Vagina (tissue), 2 donors: ENCODE measurements at regions not wholly inside any gene's neighbourhood (a gene's known extent, or its start where the extent isn't known, plus 50 kb on each side); places are given as distances from the start of the nearest gene placed in this dataset.

Experiments
- DNase-seq, 2 donors: peaks; one replicate each; pipeline ENCODE4 v3.0.0-alpha.2; 2017; ENCODE audit errors: extremely low spot score in 2 of 2
- H3K27ac ChIP-seq: fragments of 200-600 bp; sonication (generic); one replicate; pipeline ENCODE4 v1.5.1; 2019
- H3K27me3 ChIP-seq: fragments of 200-600 bp; sonication (generic); one replicate; pipeline ENCODE4 v1.5.1; 2019
- H3K36me3 ChIP-seq, 2 donors: fragments of 200-600 bp; sonication (generic); one replicate each; pipeline ENCODE4 v1.5.1; 2017 to 2019
- H3K4me1 ChIP-seq: fragments of 200-600 bp; sonication (generic); one replicate; pipeline ENCODE4 v1.5.1; 2019
- H3K4me3 ChIP-seq, 2 donors: fragments of 200-600 bp; sonication (generic); 1 replicate in 1 of 2; 2 replicates in 1 of 2; pipeline ENCODE4 v1.5.1; 2016 to 2019
- H3K9me3 ChIP-seq: fragments of 200-600 bp; sonication (generic); one replicate; pipeline ENCODE4 v1.5.1; 2019
- POLR2A ChIP-seq, 2 donors: fragments of 450-650 bp; IDR thresholded peaks; one replicate each; pipeline ENCODE4 v1.6.1; 2017; ENCODE audit warnings: antibody characterized with exemption in 2 of 2, mild to moderate bottlenecking in 2 of 2, moderate library complexity in 2 of 2
- POLR2AphosphoS5 ChIP-seq, 2 donors: sonication (generic); formaldehyde crosslinking; IDR thresholded peaks; one replicate each; pipeline ENCODE4 v1.9.0; 2017; ENCODE audit warnings: antibody characterized with exemption in 2 of 2, mild to moderate bottlenecking in 2 of 2, low read depth in 1 of 2; ENCODE audit not compliant: insufficient read depth in 1 of 2
- intact Hi-C: fragments of 100-400 bp; cut with DNase I; formaldehyde crosslinking; loops from one replicate; pipeline ENCODE4 v1.15.1; 2023
- TF ChIP-seq, protein P1 (sequence below), 3 experiments: fragments of 450-650 bp in 2 of 3; fragments of 200-600 bp in 1 of 3; sonication (generic) in 1 of 3; IDR thresholded peaks; one replicate each; pipeline ENCODE4 v1.5.1; 2017 to 2019; ENCODE audit warnings: antibody characterized with exemption in 3 of 3, mild to moderate bottlenecking in 2 of 3, moderate library complexity in 2 of 3

- Histone ChIP-seq H3K27ac (no peak overlapping the region), H3K4me1 (no peaks in the 10 kb centered on the region), H3K9me3 (no peaks in the 10 kb centered on the region), H3K36me3 (no peaks in the 10 kb centered on the region), H3K27me3 (no peaks in the 10 kb centered on the region), H3K4me3 (no peak overlapping the region)
- intact Hi-C loops, result no loop called here
- no peak for DNase-seq
- TF ChIP-seq, protein P1, sequence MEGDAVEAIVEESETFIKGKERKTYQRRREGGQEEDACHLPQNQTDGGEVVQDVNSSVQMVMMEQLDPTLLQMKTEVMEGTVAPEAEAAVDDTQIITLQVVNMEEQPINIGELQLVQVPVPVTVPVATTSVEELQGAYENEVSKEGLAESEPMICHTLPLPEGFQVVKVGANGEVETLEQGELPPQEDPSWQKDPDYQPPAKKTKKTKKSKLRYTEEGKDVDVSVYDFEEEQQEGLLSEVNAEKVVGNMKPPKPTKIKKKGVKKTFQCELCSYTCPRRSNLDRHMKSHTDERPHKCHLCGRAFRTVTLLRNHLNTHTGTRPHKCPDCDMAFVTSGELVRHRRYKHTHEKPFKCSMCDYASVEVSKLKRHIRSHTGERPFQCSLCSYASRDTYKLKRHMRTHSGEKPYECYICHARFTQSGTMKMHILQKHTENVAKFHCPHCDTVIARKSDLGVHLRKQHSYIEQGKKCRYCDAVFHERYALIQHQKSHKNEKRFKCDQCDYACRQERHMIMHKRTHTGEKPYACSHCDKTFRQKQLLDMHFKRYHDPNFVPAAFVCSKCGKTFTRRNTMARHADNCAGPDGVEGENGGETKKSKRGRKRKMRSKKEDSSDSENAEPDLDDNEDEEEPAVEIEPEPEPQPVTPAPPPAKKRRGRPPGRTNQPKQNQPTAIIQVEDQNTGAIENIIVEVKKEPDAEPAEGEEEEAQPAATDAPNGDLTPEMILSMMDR (IDR thresholded peaks at IDR 0.05), result no peak
- TF ChIP-seq POLR2AphosphoS5 (IDR thresholded peaks at IDR 0.05; ENCODE audit: insufficient read depth in 1 of 2, low read depth in 1 of 2), result no peak
- no peak for TF ChIP-seq POLR2A (IDR thresholded peaks at IDR 0.05)
These were observed 233.5 kb downstream of the XPNPEP1 start for GRCh38 chr10:109689785-109690184.

DNA sequence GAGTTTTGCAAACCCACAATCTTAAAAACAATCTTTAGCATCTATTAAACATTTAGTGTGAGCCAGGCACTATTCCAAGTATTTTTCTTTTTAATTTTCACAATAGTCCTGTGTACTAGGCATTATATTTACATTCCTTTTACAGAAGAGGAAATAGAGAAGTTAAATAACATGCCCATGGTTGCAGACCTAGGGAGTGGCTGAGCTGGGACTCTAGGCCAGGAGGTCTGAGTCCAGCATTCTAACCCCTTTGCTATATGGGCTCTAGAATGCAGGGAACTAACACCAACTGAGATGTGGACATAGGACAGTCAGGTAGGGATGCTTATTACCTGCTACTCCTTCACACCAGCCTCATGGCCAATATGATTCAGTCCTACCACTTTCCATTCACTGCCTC is 243.8 kb downstream of the XPNPEP1 start:
- H3K27me3 ChIP-seq, result no peaks in the 10 kb centered on the region
- no peak for DNase-seq
- no peak overlapping the region for H3K4me3 ChIP-seq
- TF ChIP-seq, protein P1 (IDR thresholded peaks at IDR 0.05), result no peak
- no peak for TF ChIP-seq POLR2A (IDR thresholded peaks at IDR 0.05)
- no peak for TF ChIP-seq POLR2AphosphoS5 (IDR thresholded peaks at IDR 0.05; ENCODE audit: insufficient read depth in 1 of 2, low read depth in 1 of 2)
- H3K4me1 ChIP-seq, result no peaks in the 10 kb centered on the region
- H3K9me3 ChIP-seq, result no peaks in the 10 kb centered on the region
- no peaks in the 10 kb centered on the region for H3K36me3 ChIP-seq
- intact Hi-C loops, result no loop called here
- no peak overlapping the region for H3K27ac ChIP-seq

DNA sequence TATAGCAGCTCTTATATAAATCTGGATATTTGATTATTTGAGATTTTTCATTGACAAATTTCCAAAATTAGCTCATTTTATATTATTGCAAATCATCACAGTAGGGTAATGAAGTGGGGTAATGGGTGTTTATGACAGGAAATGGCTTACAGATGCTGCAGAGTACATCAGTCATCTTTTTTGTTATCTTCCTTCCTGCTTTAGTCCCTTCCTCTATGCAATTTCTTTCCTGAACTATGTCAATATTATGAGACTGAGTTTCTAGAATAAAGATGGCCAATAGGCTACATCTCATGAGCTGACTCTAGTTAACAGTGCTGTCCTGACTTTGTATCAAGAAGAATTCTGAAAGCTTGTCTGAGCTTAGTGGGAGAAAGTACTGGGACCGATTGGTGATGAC is 244.5 kb downstream of the XPNPEP1 start:
- Histone ChIP-seq H3K9me3 (no peaks in the 10 kb centered on the region), H3K36me3 (no peaks in the 10 kb centered on the region), H3K27me3 (no peaks in the 10 kb centered on the region), H3K27ac (no peak overlapping the region), H3K4me1 (no peaks in the 10 kb centered on the region), H3K4me3 (no peak overlapping the region)
- TF ChIP-seq POLR2AphosphoS5 (IDR thresholded peaks at IDR 0.05; ENCODE audit: insufficient read depth in 1 of 2, low read depth in 1 of 2), result no peak
- TF ChIP-seq, protein P1 (IDR thresholded peaks at IDR 0.05), result no peak
- TF ChIP-seq POLR2A (IDR thresholded peaks at IDR 0.05), result no peak
- intact Hi-C loops, result no loop called here
- no peak for DNase-seq

DNA sequence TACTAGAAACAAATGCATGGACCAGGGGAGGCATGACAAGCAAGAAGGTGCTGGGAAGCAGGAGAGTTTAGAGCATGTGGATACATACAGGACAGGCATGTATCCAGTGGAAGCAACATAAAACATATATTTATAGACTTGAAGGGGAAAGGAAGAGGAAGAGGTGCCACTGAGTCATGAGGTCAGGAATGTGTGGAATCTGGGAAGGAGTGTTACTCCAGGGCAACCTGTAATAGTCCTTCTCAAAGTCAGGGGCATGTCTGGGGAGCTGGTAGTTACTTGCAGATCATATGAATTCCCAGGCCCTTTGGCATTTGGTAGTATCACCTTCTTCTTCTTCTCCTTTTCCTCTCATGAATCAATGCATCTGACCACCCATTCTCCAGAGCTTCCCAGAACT is 246.6 kb downstream of the XPNPEP1 start:
- DNase-seq, result no peak
- Histone ChIP-seq H3K36me3 (no peaks in the 10 kb centered on the region), H3K4me3 (no peak overlapping the region), H3K9me3 (no peaks in the 10 kb centered on the region), H3K4me1 (no peaks in the 10 kb centered on the region), H3K27me3 (no peaks in the 10 kb centered on the region), H3K27ac (no peak overlapping the region)
- intact Hi-C loops, result no loop called here
- TF ChIP-seq, protein P1 (IDR thresholded peaks at IDR 0.05), result no peak
- TF ChIP-seq POLR2A (IDR thresholded peaks at IDR 0.05) (no peak), POLR2AphosphoS5 (IDR thresholded peaks at IDR 0.05; ENCODE audit: insufficient read depth in 1 of 2, low read depth in 1 of 2) (no peak)

- no peak overlapping the region for H3K4me3 ChIP-seq
- no peaks in the 10 kb centered on the region for H3K27me3 ChIP-seq
- H3K27ac ChIP-seq, result no peak overlapping the region
- TF ChIP-seq, protein P1 (IDR thresholded peaks at IDR 0.05), result no peak
- TF ChIP-seq POLR2AphosphoS5 (IDR thresholded peaks at IDR 0.05; ENCODE audit: insufficient read depth in 1 of 2, low read depth in 1 of 2) (no peak), POLR2A (IDR thresholded peaks at IDR 0.05) (no peak)
- intact Hi-C loops, result no loop called here
- no peaks in the 10 kb centered on the region for H3K9me3 ChIP-seq
- H3K4me1 ChIP-seq, result no peaks in the 10 kb centered on the region
- no peak for DNase-seq
- no peaks in the 10 kb centered on the region for H3K36me3 ChIP-seq
These were observed 254.6 kb downstream of the XPNPEP1 start for GRCh38 chr10:109668703-109669102.
